ENCODE measurements at regions not wholly inside any gene's neighbourhood (a gene's known extent, or its start where the extent isn't known, plus 50 kb on each side); places are given as distances from the start of the nearest gene placed in this dataset.

- ATAC-seq (no peak), DNase-seq (no peak)
- intact Hi-C loops (cut with DNase I; ENCODE audit: low total_unique reads) (no loop called here), in situ Hi-C loops (cut with MboI; ENCODE audit: low sequenced_read_pairs in 4 of 4) (no loop called here)
- Histone ChIP-seq H3K4me3 (no peak overlapping the region), H3K4me1 (no peaks in the 10 kb centered on the region), H3K36me3 (no peaks in the 10 kb centered on the region), H3K27me3 (no peaks in the 10 kb centered on the region), H3K9me3 (no peaks in the 10 kb centered on the region), H3K27ac (no peak overlapping the region)
- TF ChIP-seq CTCF (IDR thresholded peaks at IDR 0.05 in 4 of 5, conservative IDR thresholded peaks at IDR 0.05 in 1 of 5) (no peak), POLR2A (IDR thresholded peaks at IDR 0.05) (no peak)
Observed at GRCh38 chr4:178140326-178140915, 698.2 kb upstream of the AGA start.

- Histone ChIP-seq H3K4me1 (no peaks in the 10 kb centered on the region), H3K27me3 (no peaks in the 10 kb centered on the region), H3K36me3 (no peaks in the 10 kb centered on the region), H3K4me3 (no peak overlapping the region), H3K27ac (no peak overlapping the region), H3K9me3 (no peaks in the 10 kb centered on the region)
- in situ Hi-C loops (cut with MboI; ENCODE audit: low sequenced_read_pairs in 4 of 4): no loop called here
- DNase-seq: no peak
- TF ChIP-seq CTCF (IDR thresholded peaks at IDR 0.05 in 4 of 5, conservative IDR thresholded peaks at IDR 0.05 in 1 of 5): no peak
- TF ChIP-seq POLR2A (IDR thresholded peaks at IDR 0.05): no peak
- intact Hi-C loops (cut with DNase I; ENCODE audit: low total_unique reads): no loop called here
- no peak for ATAC-seq
Observed at GRCh38 chr4:178142724-178143123, 700.5 kb upstream of the AGA start.

GRCh38 chr4:178148106-178148505 lies 705.9 kb upstream of the AGA start:
- no peak for DNase-seq
- Histone ChIP-seq H3K27ac (no peak overlapping the region), H3K36me3 (no peaks in the 10 kb centered on the region), H3K27me3 (no peaks in the 10 kb centered on the region), H3K4me1 (no peaks in the 10 kb centered on the region), H3K4me3 (no peak overlapping the region), H3K9me3 (no peaks in the 10 kb centered on the region)
- no peak for ATAC-seq
- in situ Hi-C loops (cut with MboI; ENCODE audit: low sequenced_read_pairs in 4 of 4): no loop called here
- intact Hi-C loops (cut with DNase I; ENCODE audit: low total_unique reads): no loop called here
- no peak for TF ChIP-seq POLR2A (IDR thresholded peaks at IDR 0.05)
- TF ChIP-seq CTCF (IDR thresholded peaks at IDR 0.05 in 4 of 5, conservative IDR thresholded peaks at IDR 0.05 in 1 of 5): no peak

- no peak overlapping the region for H3K27ac ChIP-seq
- no peaks in the 10 kb centered on the region for H3K9me3 ChIP-seq
- ATAC-seq: no peak
- H3K27me3 ChIP-seq: no peaks in the 10 kb centered on the region
- H3K4me3 ChIP-seq: no peak overlapping the region
- in situ Hi-C loops (cut with MboI; ENCODE audit: low sequenced_read_pairs in 4 of 4): no loop called here
- no peak for DNase-seq
- no peaks in the 10 kb centered on the region for H3K4me1 ChIP-seq
- H3K36me3 ChIP-seq: no peaks in the 10 kb centered on the region
- no peak for TF ChIP-seq POLR2A (IDR thresholded peaks at IDR 0.05)
- TF ChIP-seq CTCF (IDR thresholded peaks at IDR 0.05 in 4 of 5, conservative IDR thresholded peaks at IDR 0.05 in 1 of 5): no peak
- intact Hi-C loops (cut with DNase I; ENCODE audit: low total_unique reads): no loop called here
Observed at GRCh38 chr4:178165251-178165950, 723.2 kb upstream of the AGA start.

- Histone ChIP-seq H3K9me3 (no peaks in the 10 kb centered on the region), H3K27ac (no peak overlapping the region), H3K36me3 (no peaks in the 10 kb centered on the region), H3K4me1 (no peaks in the 10 kb centered on the region), H3K27me3 (no peaks in the 10 kb centered on the region), H3K4me3 (no peak overlapping the region)
- no peak for TF ChIP-seq CTCF (IDR thresholded peaks at IDR 0.05 in 4 of 5, conservative IDR thresholded peaks at IDR 0.05 in 1 of 5)
- no peak for TF ChIP-seq POLR2A (IDR thresholded peaks at IDR 0.05)
- ATAC-seq (no peak), DNase-seq (no peak)
- in situ Hi-C loops (cut with MboI; ENCODE audit: low sequenced_read_pairs in 4 of 4): no loop called here
- intact Hi-C loops (cut with DNase I; ENCODE audit: low total_unique reads): no loop called here
Observed at GRCh38 chr4:178165951-178166308, 723.7 kb upstream of the AGA start.

All from gastrocnemius medialis (tissue), 4 donors.